ENCODE measurements at regions not wholly inside any gene's neighbourhood (a gene's known extent, or its start where the extent isn't known, plus 50 kb on each side); places are given as distances from the start of the nearest gene placed in this dataset.

- no peak for DNase-seq
Observed at GRCh38 chr2:6492573-6492972, 373.1 kb downstream of the CMPK2 start.

GRCh38 chr2:6493266-6493665 lies 372.4 kb downstream of the CMPK2 start:
- no peak overlapping the region for H3K27ac ChIP-seq (ENCODE audit: low read length)
- peaks cover 0 to 2% of the 10 kb centered on the region in 2 experiments for H3K27me3 ChIP-seq (replicated peaks in 1 of 2; ENCODE audit: control insufficient read depth in 2 of 2, extremely low read depth in 1 of 2, insufficient read depth in 2 of 2, low read length in 1 of 2)
- H3K9me3 ChIP-seq: no peaks in the 10 kb centered on the region
- H3K4me1 ChIP-seq (ENCODE audit: control insufficient read depth in 1 of 2, extremely low read depth in 1 of 2, insufficient read depth in 2 of 2, low read length in 2 of 2): no peaks in the 10 kb centered on the region
- ATAC-seq (replicated peaks in 1 of 4) (no peak), DNase-seq (no peak)
- H3K4me3 ChIP-seq (ENCODE audit: control insufficient read depth in 1 of 2, extremely low read depth in 1 of 2, low read length in 1 of 2): no peak overlapping the region
- WGBS (ENCODE audit: insufficient coverage): 72% methylated on average over 2 of the region's 4 CpGs
- Mint-ChIP-seq H3K27ac (no peak overlapping the region), H3K9me3 (no peaks in the 10 kb centered on the region), H3K4me1 (no peaks in the 10 kb centered on the region), H3K36me3 (no peaks in the 10 kb centered on the region), H3K27me3 (peaks cover 0 to 4% of the 10 kb centered on the region in 2 donors), H3K4me3 (no peak overlapping the region)
- ChIA-PET POLR2A (no interaction called here), CTCF (no interaction called here)
- no peaks in the 10 kb centered on the region for H3K36me3 ChIP-seq (ENCODE audit: control insufficient read depth in 2 of 2, extremely low read depth in 1 of 2, insufficient read depth in 1 of 2, low read length in 1 of 2)

More at GRCh38 chr2:6492573-6492972, 373.1 kb downstream of the CMPK2 start:
- Histone ChIP-seq H3K27me3 (replicated peaks in 1 of 2; ENCODE audit: control insufficient read depth in 2 of 2, extremely low read depth in 1 of 2, insufficient read depth in 2 of 2, low read length in 1 of 2) (peaks cover 0 to 2% of the 10 kb centered on the region in 2 experiments), H3K36me3 (ENCODE audit: control insufficient read depth in 2 of 2, extremely low read depth in 1 of 2, insufficient read depth in 1 of 2, low read length in 1 of 2) (no peaks in the 10 kb centered on the region), H3K4me3 (ENCODE audit: control insufficient read depth in 1 of 2, extremely low read depth in 1 of 2, low read length in 1 of 2) (no peak overlapping the region), H3K9me3 (no peaks in the 10 kb centered on the region), H3K4me1 (ENCODE audit: control insufficient read depth in 1 of 2, extremely low read depth in 1 of 2, insufficient read depth in 2 of 2, low read length in 2 of 2) (no peaks in the 10 kb centered on the region), H3K27ac (ENCODE audit: low read length) (no peak overlapping the region)
- no peak overlapping the region for H3K27ac Mint-ChIP-seq
- 56% methylated on average over 1 of the region's 1 CpG for WGBS (ENCODE audit: insufficient coverage)
- H3K4me3 Mint-ChIP-seq: no peak overlapping the region
- no peaks in the 10 kb centered on the region for H3K9me3 Mint-ChIP-seq
- no peaks in the 10 kb centered on the region for H3K4me1 Mint-ChIP-seq
- H3K36me3 Mint-ChIP-seq: no peaks in the 10 kb centered on the region
- CTCF ChIA-PET: no interaction called here
- H3K27me3 Mint-ChIP-seq: peaks cover 0 to 4% of the 10 kb centered on the region in 2 donors
- no peak for ATAC-seq (replicated peaks in 1 of 4)
- POLR2A ChIA-PET: no interaction called here

- H3K36me3 Mint-ChIP-seq: no peaks in the 10 kb centered on the region
- Histone ChIP-seq H3K27me3 (replicated peaks in 1 of 2; ENCODE audit: control insufficient read depth in 2 of 2, extremely low read depth in 1 of 2, insufficient read depth in 2 of 2, low read length in 1 of 2) (peaks cover 0 to 2% of the 10 kb centered on the region in 2 experiments), H3K36me3 (ENCODE audit: control insufficient read depth in 2 of 2, extremely low read depth in 1 of 2, insufficient read depth in 1 of 2, low read length in 1 of 2) (no peaks in the 10 kb centered on the region), H3K27ac (ENCODE audit: low read length) (no peak overlapping the region), H3K4me3 (ENCODE audit: control insufficient read depth in 1 of 2, extremely low read depth in 1 of 2, low read length in 1 of 2) (no peak overlapping the region), H3K9me3 (no peaks in the 10 kb centered on the region), H3K4me1 (ENCODE audit: control insufficient read depth in 1 of 2, extremely low read depth in 1 of 2, insufficient read depth in 2 of 2, low read length in 2 of 2) (no peaks in the 10 kb centered on the region)
- DNase-seq (no peak), ATAC-seq (replicated peaks in 1 of 4) (no peak)
- H3K4me1 Mint-ChIP-seq: no peaks in the 10 kb centered on the region
- ChIA-PET CTCF (no interaction called here), POLR2A (no interaction called here)
- H3K27me3 Mint-ChIP-seq: peaks cover 0 to 4% of the 10 kb centered on the region in 2 donors
- H3K9me3 Mint-ChIP-seq: no peaks in the 10 kb centered on the region
- WGBS (ENCODE audit: insufficient coverage): no CpG with 5 or more reads among the region's 1 CpG
- no peak overlapping the region for H3K4me3 Mint-ChIP-seq
- no peak overlapping the region for H3K27ac Mint-ChIP-seq
Observed at GRCh38 chr2:6493669-6494068, 372.0 kb downstream of the CMPK2 start.

GRCh38 chr2:6495466-6495865 lies 370.2 kb downstream of the CMPK2 start:
- no peak overlapping the region for H3K4me3 Mint-ChIP-seq
- peaks cover 0 to 2% of the 10 kb centered on the region in 2 experiments for H3K27me3 ChIP-seq (replicated peaks in 1 of 2; ENCODE audit: control insufficient read depth in 2 of 2, extremely low read depth in 1 of 2, insufficient read depth in 2 of 2, low read length in 1 of 2)
- ATAC-seq (replicated peaks in 1 of 4): no peak
- 93% methylated on average over 12 of the region's 19 CpGs for whole genome bisulfite sequencing (ENCODE audit: insufficient coverage)
- H3K36me3 Mint-ChIP-seq: no peaks in the 10 kb centered on the region
- H3K4me1 Mint-ChIP-seq: no peaks in the 10 kb centered on the region
- H3K4me3 ChIP-seq (ENCODE audit: control insufficient read depth in 1 of 2, extremely low read depth in 1 of 2, low read length in 1 of 2): no peak overlapping the region
- ChIA-PET CTCF (no interaction called here), POLR2A (no interaction called here)
- H3K4me1 ChIP-seq (ENCODE audit: control insufficient read depth in 1 of 2, extremely low read depth in 1 of 2, insufficient read depth in 2 of 2, low read length in 2 of 2): no peaks in the 10 kb centered on the region
- no peak overlapping the region for H3K27ac ChIP-seq (ENCODE audit: low read length)
- DNase-seq: no peak
- peaks cover 0 to 5% (median 0%) of the 10 kb centered on the region in 3 donors for H3K9me3 Mint-ChIP-seq
- H3K36me3 ChIP-seq (ENCODE audit: control insufficient read depth in 2 of 2, extremely low read depth in 1 of 2, insufficient read depth in 1 of 2, low read length in 1 of 2): no peaks in the 10 kb centered on the region
- H3K27ac Mint-ChIP-seq: no peak overlapping the region
- H3K27me3 Mint-ChIP-seq: peaks cover 0 to 4% of the 10 kb centered on the region in 2 donors
- no peaks in the 10 kb centered on the region for H3K9me3 ChIP-seq

- POLR2A ChIA-PET: no interaction called here
- 90% methylated on average over 13 of the region's 14 CpGs for WGBS (ENCODE audit: insufficient coverage)
- Histone ChIP-seq H3K36me3 (ENCODE audit: control insufficient read depth in 2 of 2, extremely low read depth in 1 of 2, insufficient read depth in 1 of 2, low read length in 1 of 2) (no peaks in the 10 kb centered on the region), H3K9me3 (no peaks in the 10 kb centered on the region), H3K27ac (ENCODE audit: low read length) (no peak overlapping the region), H3K4me1 (ENCODE audit: control insufficient read depth in 1 of 2, extremely low read depth in 1 of 2, insufficient read depth in 2 of 2, low read length in 2 of 2) (no peaks in the 10 kb centered on the region), H3K27me3 (replicated peaks in 1 of 2; ENCODE audit: control insufficient read depth in 2 of 2, extremely low read depth in 1 of 2, insufficient read depth in 2 of 2, low read length in 1 of 2) (peaks cover 0 to 2% of the 10 kb centered on the region in 2 experiments), H3K4me3 (ENCODE audit: control insufficient read depth in 1 of 2, extremely low read depth in 1 of 2, low read length in 1 of 2) (no peak overlapping the region)
- Mint-ChIP-seq H3K27ac (no peak overlapping the region), H3K27me3 (peaks cover 0 to 3% of the 10 kb centered on the region in 2 donors), H3K9me3 (peaks cover 0 to 5% (median 0%) of the 10 kb centered on the region in 3 donors), H3K36me3 (no peaks in the 10 kb centered on the region), H3K4me1 (no peaks in the 10 kb centered on the region), H3K4me3 (no peak overlapping the region)
- DNase-seq (no peak), ATAC-seq (replicated peaks in 1 of 4) (no peak)
- CTCF ChIA-PET: no interaction called here
Observed at GRCh38 chr2:6496376-6496775, 369.3 kb downstream of the CMPK2 start.

- H3K27ac Mint-ChIP-seq: no peak overlapping the region
- no peak overlapping the region for H3K4me3 Mint-ChIP-seq
- 100% methylated on average over 1 of the region's 1 CpG for WGBS (ENCODE audit: insufficient coverage)
- no peaks in the 10 kb centered on the region for H3K4me1 ChIP-seq (ENCODE audit: control insufficient read depth in 1 of 2, extremely low read depth in 1 of 2, insufficient read depth in 2 of 2, low read length in 2 of 2)
- H3K9me3 ChIP-seq: no peaks in the 10 kb centered on the region
- DNase-seq (no peak), ATAC-seq (replicated peaks in 1 of 4) (no peak)
- H3K27me3 ChIP-seq (replicated peaks in 1 of 2; ENCODE audit: control insufficient read depth in 2 of 2, extremely low read depth in 1 of 2, insufficient read depth in 2 of 2, low read length in 1 of 2): peaks cover 0 to 2% of the 10 kb centered on the region in 2 experiments
- H3K36me3 Mint-ChIP-seq: no peaks in the 10 kb centered on the region
- POLR2A ChIA-PET: no interaction called here
- H3K4me3 ChIP-seq (ENCODE audit: control insufficient read depth in 1 of 2, extremely low read depth in 1 of 2, low read length in 1 of 2): no peak overlapping the region
- H3K9me3 Mint-ChIP-seq: peaks cover 0 to 5% (median 0%) of the 10 kb centered on the region in 3 donors
- H3K27ac ChIP-seq (ENCODE audit: low read length): no peak overlapping the region
- no peaks in the 10 kb centered on the region for H3K36me3 ChIP-seq (ENCODE audit: control insufficient read depth in 2 of 2, extremely low read depth in 1 of 2, insufficient read depth in 1 of 2, low read length in 1 of 2)
- H3K27me3 Mint-ChIP-seq: no peaks in the 10 kb centered on the region
- no peaks in the 10 kb centered on the region for H3K4me1 Mint-ChIP-seq
- CTCF ChIA-PET: no interaction called here
Observed at GRCh38 chr2:6497048-6497447, 368.7 kb downstream of the CMPK2 start.

- H3K27ac Mint-ChIP-seq: no peak overlapping the region
- H3K27ac ChIP-seq (ENCODE audit: low read length): no peak overlapping the region
- peaks cover 0 to 9% (median 0%) of the 10 kb centered on the region in 3 donors for H3K9me3 Mint-ChIP-seq
- no peaks in the 10 kb centered on the region for H3K27me3 ChIP-seq (replicated peaks in 1 of 2; ENCODE audit: control insufficient read depth in 2 of 2, extremely low read depth in 1 of 2, insufficient read depth in 2 of 2, low read length in 1 of 2)
- no peak overlapping the region for H3K4me3 ChIP-seq (ENCODE audit: control insufficient read depth in 1 of 2, extremely low read depth in 1 of 2, low read length in 1 of 2)
- H3K4me1 Mint-ChIP-seq: no peaks in the 10 kb centered on the region
- ChIA-PET CTCF (no interaction called here), POLR2A (no interaction called here)
- H3K27me3 Mint-ChIP-seq: peaks cover 0 to 5% of the 10 kb centered on the region in 2 donors
- no peak for ATAC-seq (replicated peaks in 1 of 4)
- H3K36me3 Mint-ChIP-seq: no peaks in the 10 kb centered on the region
- no peaks in the 10 kb centered on the region for H3K9me3 ChIP-seq
- no peaks in the 10 kb centered on the region for H3K36me3 ChIP-seq (ENCODE audit: control insufficient read depth in 2 of 2, extremely low read depth in 1 of 2, insufficient read depth in 1 of 2, low read length in 1 of 2)
- H3K4me3 Mint-ChIP-seq: no peak overlapping the region
- no peaks in the 10 kb centered on the region for H3K4me1 ChIP-seq (ENCODE audit: control insufficient read depth in 1 of 2, extremely low read depth in 1 of 2, insufficient read depth in 2 of 2, low read length in 2 of 2)
- no CpG with 5 or more reads among the region's 6 CpGs for WGBS (ENCODE audit: insufficient coverage)
- DNase-seq: no peak
Observed at GRCh38 chr2:6498841-6499240, 366.9 kb downstream of the CMPK2 start.
